ENCODE measurements at regions not wholly inside any gene's neighbourhood (a gene's known extent, or its start where the extent isn't known, plus 50 kb on each side); places are given as distances from the start of the nearest gene placed in this dataset.

DNA sequence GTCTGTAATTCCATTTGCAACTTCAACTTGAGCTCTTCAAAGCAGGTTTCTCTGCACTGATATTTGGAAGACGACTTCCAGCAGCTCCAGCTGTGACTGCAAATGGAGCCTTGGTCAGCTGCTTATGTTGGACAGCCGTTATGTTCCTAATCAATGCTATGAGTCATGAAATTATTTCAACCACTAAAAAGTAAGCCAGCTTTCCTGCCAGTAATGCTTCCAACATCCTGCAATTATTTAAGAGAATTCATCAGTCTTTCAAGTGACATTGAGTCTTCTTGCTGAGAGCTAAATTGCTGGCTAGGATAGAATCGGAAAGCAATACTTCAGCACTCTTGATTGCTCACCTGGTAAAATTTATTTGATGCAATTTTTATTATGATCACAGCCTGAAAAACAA lies 375.7 kb downstream of the MMUT start:
- TF ChIP-seq, protein P1, sequence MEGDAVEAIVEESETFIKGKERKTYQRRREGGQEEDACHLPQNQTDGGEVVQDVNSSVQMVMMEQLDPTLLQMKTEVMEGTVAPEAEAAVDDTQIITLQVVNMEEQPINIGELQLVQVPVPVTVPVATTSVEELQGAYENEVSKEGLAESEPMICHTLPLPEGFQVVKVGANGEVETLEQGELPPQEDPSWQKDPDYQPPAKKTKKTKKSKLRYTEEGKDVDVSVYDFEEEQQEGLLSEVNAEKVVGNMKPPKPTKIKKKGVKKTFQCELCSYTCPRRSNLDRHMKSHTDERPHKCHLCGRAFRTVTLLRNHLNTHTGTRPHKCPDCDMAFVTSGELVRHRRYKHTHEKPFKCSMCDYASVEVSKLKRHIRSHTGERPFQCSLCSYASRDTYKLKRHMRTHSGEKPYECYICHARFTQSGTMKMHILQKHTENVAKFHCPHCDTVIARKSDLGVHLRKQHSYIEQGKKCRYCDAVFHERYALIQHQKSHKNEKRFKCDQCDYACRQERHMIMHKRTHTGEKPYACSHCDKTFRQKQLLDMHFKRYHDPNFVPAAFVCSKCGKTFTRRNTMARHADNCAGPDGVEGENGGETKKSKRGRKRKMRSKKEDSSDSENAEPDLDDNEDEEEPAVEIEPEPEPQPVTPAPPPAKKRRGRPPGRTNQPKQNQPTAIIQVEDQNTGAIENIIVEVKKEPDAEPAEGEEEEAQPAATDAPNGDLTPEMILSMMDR (conservative IDR thresholded peaks at IDR 0.05 in 1 of 2, IDR thresholded peaks at IDR 0.05 in 1 of 2; ENCODE audit: extremely low read depth in 1 of 2, insufficient read depth in 1 of 2, low read depth in 1 of 2, low read length in 2 of 2) = no peak
- no peak for TF ChIP-seq EZH2 (IDR thresholded peaks at IDR 0.05; ENCODE audit: borderline replicate concordance, low read length)

All from mammary epithelial cell (primary cell).